Endothelial cell of umbilical vein (primary cell): ENCODE measurements at regions not wholly inside any gene's neighbourhood (a gene's known extent, or its start where the extent isn't known, plus 50 kb on each side); places are given as distances from the start of the nearest gene placed in this dataset.

Experiments
- BruUV-seq: library from RNA; stranded (reverse); fragments of 400-500 nt; replicated peaks from 2 replicates; lab custom pipeline; 2021; lab: Mats Ljungman, UMichigan
- CTCF ChIA-PET: fragments of 300-600, 350-600 bp; sonication (Branson Sonifier 250); formaldehyde crosslinking; loops from one replicate; lab custom pipeline; 2021; ENCODE audit warnings: antibody characterized with exemption, inconsistent platforms; lab: Charles Lee
- POLR2A ChIA-PET: fragments of 300-600, 350-600 bp; sonication (Branson Sonifier 250); formaldehyde crosslinking; loops from one replicate; lab custom pipeline; 2021; ENCODE audit warnings: antibody characterized with exemption, inconsistent platforms; lab: Charles Lee
- DNase-seq: peaks from one replicate; pipeline ENCODE4 v3.0.0-alpha.2; 2011; ENCODE audit warnings: low read depth, low spot score
- FAIRE-seq: peaks from 2 replicates; lab custom pipeline; 2011; peaks lifted over from hg19 to GRCh38; lab: Jason Lieb, UNC
- H2AFZ ChIP-seq: 2 replicates; pipeline ENCODE4 v1.6.0; 2012; ENCODE audit warnings: low read depth, low read length, control low read depth, inconsistent platforms
- H3K27ac ChIP-seq: 2 replicates; pipeline ENCODE4 v1.5.1; 2011; ENCODE audit warnings: low read depth, mild to moderate bottlenecking, control low read depth, low read length, moderate library complexity; ENCODE audit not compliant: insufficient read depth
- H3K27me3 ChIP-seq, 2 experiments: 2 replicates each; pipeline versions ENCODE4 v1.6.0 to v1.6.1; 2011; ENCODE audit warnings: low read length in 2 of 2, mixed read lengths in 1 of 2; ENCODE audit not compliant: control insufficient read depth in 2 of 2, insufficient read depth in 2 of 2
- H3K36me3 ChIP-seq, 2 experiments: 2 replicates in 1 of 2; 3 replicates in 1 of 2; pipeline ENCODE4 v1.5.1; 2011; ENCODE audit warnings: low read length in 2 of 2, mild to moderate bottlenecking in 1 of 2, moderate library complexity in 1 of 2; ENCODE audit not compliant: control insufficient read depth in 2 of 2, insufficient read depth in 2 of 2; ENCODE audit errors: extremely low read depth in 1 of 2
- H3K4me1 ChIP-seq: 3 replicates; pipeline ENCODE4 v1.5.1; 2011; ENCODE audit warnings: mild to moderate bottlenecking, low read length; ENCODE audit not compliant: control insufficient read depth, insufficient read depth; ENCODE audit errors: extremely low read depth
- H3K4me2 ChIP-seq: 2 replicates; pipeline ENCODE4 v1.6.1; 2011; ENCODE audit warnings: low read length, control low read depth, mixed read lengths; ENCODE audit not compliant: insufficient read depth
- H3K4me3 ChIP-seq, 3 experiments: fragments of 200-600 bp in 1 of 3; sonication (generic), shearing (Covaris generic) in 1 of 3; replicated peaks in 1 of 3; 2 replicates each; pipeline ENCODE4 v1.5.1; 2011 to 2016; ENCODE audit warnings: control low read depth in 3 of 3, low read length in 3 of 3, mild to moderate bottlenecking in 2 of 3, inconsistent platforms in 1 of 3, low read depth in 1 of 3, moderate library complexity in 1 of 3; ENCODE audit not compliant: insufficient read depth in 1 of 3
- H3K79me2 ChIP-seq: 2 replicates; pipeline ENCODE4 v1.6.0; 2012; ENCODE audit warnings: low read length, inconsistent platforms; ENCODE audit not compliant: control insufficient read depth, insufficient read depth
- H3K9ac ChIP-seq: replicated peaks from 2 replicates; pipeline ENCODE3; 2011; ENCODE audit warnings: low read length, control low read depth; ENCODE audit not compliant: insufficient read depth; ENCODE audit errors: extremely low read depth
- H3K9me1 ChIP-seq: replicated peaks from 3 replicates; pipeline ENCODE4 v1.6.0; 2011; ENCODE audit warnings: mild to moderate bottlenecking, low read length; ENCODE audit not compliant: control insufficient read depth, insufficient read depth; ENCODE audit errors: extremely low read depth
- H3K9me3 ChIP-seq: replicated peaks from 2 replicates; pipeline ENCODE4 v1.5.1; 2012; ENCODE audit warnings: low read length, inconsistent platforms; ENCODE audit not compliant: control insufficient read depth, insufficient read depth
- H4K20me1 ChIP-seq: replicated peaks from 2 replicates; pipeline ENCODE3; 2011; ENCODE audit warnings: mild to moderate bottlenecking, low read length; ENCODE audit not compliant: control insufficient read depth, insufficient read depth; ENCODE audit errors: extremely low read depth
- EZH2 ChIP-seq: IDR thresholded peaks from 2 replicates; pipeline ENCODE4 v1.6.1; 2012; ENCODE audit warnings: borderline replicate concordance, low read depth, mild to moderate bottlenecking, moderate library complexity, low read length, inconsistent platforms; ENCODE audit not compliant: severe bottlenecking
- FOS ChIP-seq: IDR thresholded peaks from 2 replicates; pipeline ENCODE4 v1.6.1; 2011; ENCODE audit warnings: mild to moderate bottlenecking, low read length, moderate library complexity, borderline replicate concordance; ENCODE audit not compliant: insufficient read depth
- GATA2 ChIP-seq: IDR thresholded peaks from 2 replicates; pipeline ENCODE4 v1.7.0; 2011; ENCODE audit warnings: low read depth, mild to moderate bottlenecking, moderate library complexity, mixed read lengths, low read length; ENCODE audit not compliant: insufficient read length, insufficient read depth
- JUN ChIP-seq: IDR thresholded peaks from 2 replicates; pipeline ENCODE4 v1.6.1; 2011; ENCODE audit warnings: borderline replicate concordance, low read depth; ENCODE audit not compliant: insufficient read length, insufficient read depth
- MYC ChIP-seq: IDR thresholded peaks from one replicate; pipeline ENCODE4 v1.6.1; 2011; ENCODE audit warnings: mild to moderate bottlenecking, low read depth, low read length
- POLR2A ChIP-seq: IDR thresholded peaks from 2 replicates; pipeline ENCODE4 v1.6.1; 2012; ENCODE audit warnings: low read depth, mild to moderate bottlenecking, control low read depth, low read length
- POLR2AphosphoS5 ChIP-seq: IDR thresholded peaks from 2 replicates; pipeline ENCODE4 v1.6.1; 2012; ENCODE audit warnings: low read depth, mild to moderate bottlenecking, control low read depth, low read length, moderate library complexity; ENCODE audit not compliant: insufficient read depth
- dilution Hi-C: fragments of 300-500 bp; cut with MboI; formaldehyde crosslinking; loops from one replicate; pipeline ENCODE4 v1.15.0; 2019; ENCODE audit warnings: low sequenced_read_pairs; ENCODE audit not compliant: extremely low pct_ligation_motif_present
- intact Hi-C: fragments of 100-400 bp; cut with micrococcal nuclease; formaldehyde crosslinking; loops from one replicate; pipeline ENCODE4 v1.10.0; 2022
- TF ChIP-seq, protein P1 (sequence below), 2 donors: IDR thresholded peaks; 1 replicate in 1 of 2; 2 replicates in 1 of 2; pipeline ENCODE4 v1.5.1; 2011; ENCODE audit warnings: low read length in 2 of 2, mild to moderate bottlenecking in 2 of 2, moderate library complexity in 2 of 2, control low read depth in 1 of 2, inconsistent platforms in 1 of 2, low read depth in 1 of 2; ENCODE audit not compliant: insufficient read depth in 1 of 2; ENCODE audit errors: extremely low read depth in 1 of 2
- TF ChIP-seq, protein P2 (sequence below): IDR thresholded peaks from 2 replicates; pipeline ENCODE4 v1.6.1; 2011; ENCODE audit not compliant: insufficient read depth, insufficient read length

DNA sequence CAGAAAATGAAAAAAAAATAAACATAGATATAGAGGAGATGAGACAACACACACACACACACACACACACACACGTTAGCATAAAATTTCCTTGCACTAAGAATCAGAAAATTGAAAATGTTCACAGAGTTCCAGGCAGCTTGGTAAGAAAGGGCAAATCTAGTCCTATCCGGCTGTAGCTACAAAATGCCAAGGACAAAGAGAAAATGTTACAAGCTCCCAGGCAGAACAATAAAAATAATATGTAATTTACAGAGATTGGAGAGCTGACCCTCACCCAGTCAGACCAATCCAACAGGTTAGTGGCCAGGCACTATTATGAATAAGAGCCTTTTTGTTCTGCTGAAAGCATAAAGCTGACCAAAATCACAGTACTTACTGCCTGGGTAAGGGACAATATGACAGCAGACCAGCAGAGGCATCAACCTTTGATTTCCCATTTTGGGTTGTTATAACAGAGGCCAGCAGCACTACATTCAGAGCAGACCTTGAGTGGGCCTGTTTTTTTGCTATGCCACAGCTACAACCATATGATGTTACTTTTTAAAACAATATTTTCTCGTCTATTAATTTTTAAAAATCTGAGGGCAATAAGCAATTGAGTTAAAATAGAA lies 892.6 kb downstream of the TAF11L14 start:
- DNase-seq (no peak), FAIRE-seq (no peak)
- BruUV-seq, result no TSS peak
- Histone ChIP-seq H3K4me1 (no peaks in the 10 kb centered on the region), H3K4me3 (no peak overlapping the region), H2AFZ (no peak overlapping the region), H4K20me1 (no peaks in the 10 kb centered on the region), H3K9me3 (no peaks in the 10 kb centered on the region), H3K9ac (no peak overlapping the region), H3K79me2 (no peaks in the 10 kb centered on the region), H3K27me3 (no peaks in the 10 kb centered on the region), H3K27ac (no peak overlapping the region), H3K36me3 (no peaks in the 10 kb centered on the region), H3K9me1 (no peaks in the 10 kb centered on the region), H3K4me2 (no peak overlapping the region)
- POLR2A ChIA-PET, result no interaction called here
- dilution Hi-C loops, result no loop called here
- CTCF ChIA-PET, result no interaction called here
- intact Hi-C loops, result no loop called here
- TF ChIP-seq, protein P1, sequence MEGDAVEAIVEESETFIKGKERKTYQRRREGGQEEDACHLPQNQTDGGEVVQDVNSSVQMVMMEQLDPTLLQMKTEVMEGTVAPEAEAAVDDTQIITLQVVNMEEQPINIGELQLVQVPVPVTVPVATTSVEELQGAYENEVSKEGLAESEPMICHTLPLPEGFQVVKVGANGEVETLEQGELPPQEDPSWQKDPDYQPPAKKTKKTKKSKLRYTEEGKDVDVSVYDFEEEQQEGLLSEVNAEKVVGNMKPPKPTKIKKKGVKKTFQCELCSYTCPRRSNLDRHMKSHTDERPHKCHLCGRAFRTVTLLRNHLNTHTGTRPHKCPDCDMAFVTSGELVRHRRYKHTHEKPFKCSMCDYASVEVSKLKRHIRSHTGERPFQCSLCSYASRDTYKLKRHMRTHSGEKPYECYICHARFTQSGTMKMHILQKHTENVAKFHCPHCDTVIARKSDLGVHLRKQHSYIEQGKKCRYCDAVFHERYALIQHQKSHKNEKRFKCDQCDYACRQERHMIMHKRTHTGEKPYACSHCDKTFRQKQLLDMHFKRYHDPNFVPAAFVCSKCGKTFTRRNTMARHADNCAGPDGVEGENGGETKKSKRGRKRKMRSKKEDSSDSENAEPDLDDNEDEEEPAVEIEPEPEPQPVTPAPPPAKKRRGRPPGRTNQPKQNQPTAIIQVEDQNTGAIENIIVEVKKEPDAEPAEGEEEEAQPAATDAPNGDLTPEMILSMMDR (IDR thresholded peaks at IDR 0.05; ENCODE audit: extremely low read depth in 1 of 2, insufficient read depth in 1 of 2, low read depth in 1 of 2, low read length in 2 of 2), result no peak
- TF ChIP-seq FOS, result no peak
- no peak for TF ChIP-seq JUN
- no peak for TF ChIP-seq POLR2AphosphoS5
- TF ChIP-seq GATA2, result no peak
- TF ChIP-seq EZH2, result no peak
- TF ChIP-seq MYC, result no peak
- TF ChIP-seq, protein P2, sequence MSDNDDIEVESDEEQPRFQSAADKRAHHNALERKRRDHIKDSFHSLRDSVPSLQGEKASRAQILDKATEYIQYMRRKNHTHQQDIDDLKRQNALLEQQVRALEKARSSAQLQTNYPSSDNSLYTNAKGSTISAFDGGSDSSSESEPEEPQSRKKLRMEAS, result no peak
- TF ChIP-seq POLR2A, result no peak
